Astrocyte of the spinal cord (primary cell): ENCODE measurements at regions not wholly inside any gene's neighbourhood (a gene's known extent, or its start where the extent isn't known, plus 50 kb on each side); places are given as distances from the start of the nearest gene placed in this dataset.

Experiments
- DNase-seq: peaks from one replicate; pipeline ENCODE4 v3.0.0; 2011; ENCODE audit warnings: low read depth, low spot score
- H3K4me3 ChIP-seq: 2 replicates; pipeline ENCODE4 v1.5.1; 2011; ENCODE audit warnings: low read depth, mild to moderate bottlenecking, low read length, moderate library complexity
- CTCF ChIP-seq: IDR thresholded peaks from 2 replicates; pipeline ENCODE4 v1.5.1; 2012; ENCODE audit warnings: low read depth, mild to moderate bottlenecking, low read length, inconsistent platforms
- in situ Hi-C: cut with HindIII; loops from 2 replicates; pipeline ENCODE4 v1.10.0; 2017; ENCODE audit warnings: low sequenced_read_pairs

GRCh38 chr3:18837137-18837755, 311.1 kb upstream of the KCNH8 start:
- in situ Hi-C loops = no loop called here
- no peak for TF ChIP-seq CTCF
- DNase-seq = no peak
- H3K4me3 ChIP-seq = no peak overlapping the region

DNA sequence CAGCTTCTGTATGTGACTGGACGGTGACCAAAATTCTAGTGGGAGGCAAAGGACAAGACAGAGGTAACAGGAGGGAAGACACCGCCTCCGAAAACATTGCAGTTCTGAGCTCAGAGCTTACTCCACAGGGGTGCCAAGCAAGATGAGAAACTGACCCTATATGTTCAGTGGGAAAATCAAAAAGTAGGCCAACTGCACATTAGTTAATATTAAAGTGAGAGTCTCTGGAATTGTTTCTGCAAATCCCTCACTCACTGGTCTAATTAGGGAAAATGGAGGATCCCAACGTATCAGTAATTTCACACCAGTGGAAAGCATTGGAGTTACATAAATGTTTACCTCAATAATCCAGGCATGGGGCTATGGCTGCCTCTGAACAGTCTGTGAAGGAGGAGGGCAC, 313.3 kb upstream of the KCNH8 start:
- no peak for TF ChIP-seq CTCF
- no peak overlapping the region for H3K4me3 ChIP-seq
- in situ Hi-C loops = no loop called here
- no peak for DNase-seq

DNA sequence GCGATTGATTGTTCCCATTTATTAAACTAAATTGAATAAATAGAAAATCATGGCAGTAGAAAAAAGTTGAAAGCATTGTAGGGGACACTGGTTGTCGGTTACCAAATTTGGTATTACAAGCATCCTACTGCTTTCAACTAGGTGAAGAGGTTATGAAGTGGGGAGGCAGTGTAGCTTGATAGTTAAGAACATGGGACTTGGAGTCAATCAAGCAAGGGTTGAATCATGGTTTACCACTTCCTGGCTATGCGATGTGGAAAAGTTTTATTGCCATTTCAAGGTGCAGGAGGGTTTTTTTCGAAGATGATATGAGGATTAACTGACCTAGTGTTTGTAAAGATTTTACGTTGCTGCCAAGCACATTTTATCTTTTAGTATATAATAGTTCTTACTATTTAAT, 318.2 kb upstream of the KCNH8 start:
- TF ChIP-seq CTCF = no peak
- DNase-seq = no peak
- in situ Hi-C loops = no loop called here

DNA sequence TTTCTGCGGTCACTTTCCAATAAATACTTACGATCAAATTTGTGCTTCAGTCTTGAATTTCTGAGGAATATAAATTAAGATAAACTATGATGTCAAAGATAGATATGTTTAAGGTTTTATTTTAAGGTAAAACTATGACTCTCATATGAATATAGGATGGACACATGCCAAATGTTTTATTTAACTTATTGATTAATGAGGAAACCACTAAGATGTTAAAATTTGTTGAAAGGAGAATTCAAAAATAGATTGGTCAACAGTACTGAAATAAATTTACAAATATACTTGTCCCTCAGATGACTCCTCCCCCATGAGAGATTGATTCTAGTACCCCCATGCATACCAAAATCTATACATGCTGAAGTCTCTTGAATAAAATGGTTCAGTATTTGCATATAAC, 319.7 kb upstream of the KCNH8 start:
- DNase-seq = no peak
- no peak for TF ChIP-seq CTCF
- H3K4me3 ChIP-seq = no peak overlapping the region
- in situ Hi-C loops = no loop called here

More for the DNA sequence above, 318.2 kb upstream of the KCNH8 start:
- H3K4me3 ChIP-seq = no peak overlapping the region

DNA sequence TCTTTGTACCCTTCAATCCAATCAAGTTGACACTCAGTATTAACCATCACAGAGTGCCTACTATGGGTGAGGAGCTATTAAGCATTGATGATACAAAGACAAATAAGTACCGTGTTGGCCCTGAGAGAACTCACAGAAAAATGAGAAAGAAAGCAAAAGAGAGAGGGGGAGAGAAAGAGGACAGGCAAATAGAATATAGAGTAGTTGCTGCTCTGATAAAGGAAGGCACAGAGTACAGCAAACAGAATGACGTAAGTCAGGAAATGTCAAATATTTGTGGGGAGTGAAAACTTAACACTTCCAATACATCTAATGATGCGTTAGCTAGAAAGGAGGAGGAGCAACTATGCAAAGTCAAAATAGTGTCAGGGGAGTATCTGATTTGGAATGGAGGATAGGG, 320.6 kb upstream of the KCNH8 start:
- no peak overlapping the region for H3K4me3 ChIP-seq
- in situ Hi-C loops = no loop called here
- TF ChIP-seq CTCF = no peak
- no peak for DNase-seq

- no peak for TF ChIP-seq CTCF
- in situ Hi-C loops = no loop called here
Observed at GRCh38 chr3:18825665-18826064, 322.6 kb upstream of the KCNH8 start.

GRCh38 chr3:18813300-18813699, 335.0 kb upstream of the KCNH8 start:
- no peak for TF ChIP-seq CTCF
- in situ Hi-C loops = no loop called here
- no peak for DNase-seq
- no peak overlapping the region for H3K4me3 ChIP-seq

More at GRCh38 chr3:18825665-18826064, 322.6 kb upstream of the KCNH8 start:
- H3K4me3 ChIP-seq = no peak overlapping the region
- no peak for DNase-seq
